DOHH2 (cell line): ENCODE measurements at regions not wholly inside any gene's neighbourhood (a gene's known extent, or its start where the extent isn't known, plus 50 kb on each side); places are given as distances from the start of the nearest gene placed in this dataset.

Experiments used
- H3F3A ChIP-seq: fragments of 200-600 bp; sonication (generic), shearing (Covaris generic); 2 replicates; pipeline ENCODE4 v1.6.0; 2016; ENCODE audit warnings: antibody characterized with exemption, mild to moderate bottlenecking; ENCODE audit not compliant: control insufficient read depth, insufficient read depth
- H3K27ac ChIP-seq: fragments of 200-600 bp; sonication (generic); 2 replicates; pipeline ENCODE4 v1.5.1; 2014; ENCODE audit warnings: low read depth, mild to moderate bottlenecking, low read length, moderate library complexity
- H3K27me3 ChIP-seq: fragments of 200-600 bp; sonication (generic); 2 replicates; pipeline ENCODE4 v1.6.1; 2014; ENCODE audit warnings: mild to moderate bottlenecking, low read length, mixed read lengths; ENCODE audit not compliant: control insufficient read depth
- H3K36me3 ChIP-seq: fragments of 200-600 bp; sonication (generic); 2 replicates; pipeline ENCODE4 v1.6.1; 2014; ENCODE audit warnings: mild to moderate bottlenecking, low read length, moderate library complexity, mixed read lengths; ENCODE audit not compliant: control insufficient read depth
- H3K4me1 ChIP-seq: fragments of 200-600 bp; sonication (generic); 2 replicates; pipeline ENCODE4 v1.6.1; 2014; ENCODE audit warnings: mild to moderate bottlenecking, low read length, mixed read lengths; ENCODE audit not compliant: control insufficient read depth
- H3K4me2 ChIP-seq: fragments of 200-600 bp; sonication (generic); 2 replicates; pipeline ENCODE4 v1.6.0; 2014; ENCODE audit warnings: mild to moderate bottlenecking, low read length, moderate library complexity
- H3K4me3 ChIP-seq: fragments of 200-600 bp; sonication (generic); 2 replicates; pipeline ENCODE4 v1.5.1; 2014; ENCODE audit warnings: mild to moderate bottlenecking, low read length, mixed read lengths
- H3K79me2 ChIP-seq: fragments of 200-600 bp; sonication (generic); 2 replicates; pipeline ENCODE4 v1.6.1; 2014; ENCODE audit warnings: mild to moderate bottlenecking, low read length, mixed read lengths; ENCODE audit not compliant: control insufficient read depth
- H3K9me2 ChIP-seq: fragments of 200-600 bp; sonication (generic); replicated peaks from 2 replicates; pipeline ENCODE4 v1.6.1; 2014; ENCODE audit warnings: mild to moderate bottlenecking, low read length, mixed read lengths; ENCODE audit not compliant: control insufficient read depth
- H3K9me3 ChIP-seq: fragments of 200-600 bp; sonication (generic); 2 replicates; pipeline ENCODE4 v1.6.1; 2014; ENCODE audit warnings: antibody characterized with exemption, low read length, mixed read lengths; ENCODE audit not compliant: control insufficient read depth, insufficient read depth
- H4K20me1 ChIP-seq: fragments of 200-600 bp; sonication (generic); 2 replicates; pipeline ENCODE4 v1.6.0; 2014; ENCODE audit warnings: low read depth, mild to moderate bottlenecking, antibody characterized with exemption, low read length, moderate library complexity; ENCODE audit not compliant: control insufficient read depth, insufficient read depth
- EZH2phosphoT487 ChIP-seq: fragments of 200-600 bp; sonication (generic); IDR thresholded peaks from 2 replicates; pipeline ENCODE4 v1.6.1; 2017; ENCODE audit warnings: borderline replicate concordance, mild to moderate bottlenecking, antibody characterized with exemption, low read length, moderate library complexity, mixed read lengths
- TF ChIP-seq, protein P1 (sequence below): fragments of 200-600 bp; sonication (generic); IDR thresholded peaks from one replicate; pipeline ENCODE4 v1.5.1; 2014; ENCODE audit warnings: antibody characterized with exemption, mild to moderate bottlenecking, low read depth, low read length; ENCODE audit not compliant: poor library complexity, severe bottlenecking

DNA sequence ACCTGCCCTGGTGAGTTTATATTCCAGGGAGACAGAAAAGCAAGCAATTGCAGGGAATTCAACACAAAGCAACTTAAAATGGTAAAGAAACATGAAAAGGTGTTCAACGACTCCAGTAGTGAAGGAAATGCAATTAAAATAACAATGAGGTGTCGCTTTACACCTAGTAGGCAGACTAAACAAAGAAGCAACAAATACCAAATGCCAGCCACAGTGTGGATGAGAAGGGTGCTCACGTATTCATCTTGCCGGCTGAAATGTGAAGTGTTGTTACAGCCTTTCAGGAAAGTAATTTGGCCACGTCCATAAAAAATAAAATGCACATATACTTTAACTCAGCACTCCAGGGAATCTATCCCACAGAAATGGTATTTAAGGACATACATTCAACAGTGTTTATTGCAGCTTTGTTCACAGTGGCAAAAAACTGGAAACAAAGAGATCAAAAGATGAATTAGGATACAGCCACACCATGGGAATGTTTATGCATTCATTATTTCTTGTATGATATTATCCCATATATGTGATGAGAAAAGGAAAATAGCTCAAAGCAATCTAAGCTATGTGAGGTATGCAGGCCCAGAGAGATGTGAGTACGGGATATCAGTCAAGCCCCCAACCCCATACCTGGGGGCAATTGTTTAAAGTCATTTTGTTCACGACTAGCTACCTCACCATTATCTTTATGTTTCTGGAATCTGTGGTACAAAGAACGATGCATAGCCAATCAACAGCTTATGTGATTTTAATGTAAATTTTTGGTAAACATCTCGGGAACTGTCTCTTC is 266.0 kb upstream of the SOX4 start:
- TF ChIP-seq EZH2phosphoT487: no peak
- TF ChIP-seq, protein P1, sequence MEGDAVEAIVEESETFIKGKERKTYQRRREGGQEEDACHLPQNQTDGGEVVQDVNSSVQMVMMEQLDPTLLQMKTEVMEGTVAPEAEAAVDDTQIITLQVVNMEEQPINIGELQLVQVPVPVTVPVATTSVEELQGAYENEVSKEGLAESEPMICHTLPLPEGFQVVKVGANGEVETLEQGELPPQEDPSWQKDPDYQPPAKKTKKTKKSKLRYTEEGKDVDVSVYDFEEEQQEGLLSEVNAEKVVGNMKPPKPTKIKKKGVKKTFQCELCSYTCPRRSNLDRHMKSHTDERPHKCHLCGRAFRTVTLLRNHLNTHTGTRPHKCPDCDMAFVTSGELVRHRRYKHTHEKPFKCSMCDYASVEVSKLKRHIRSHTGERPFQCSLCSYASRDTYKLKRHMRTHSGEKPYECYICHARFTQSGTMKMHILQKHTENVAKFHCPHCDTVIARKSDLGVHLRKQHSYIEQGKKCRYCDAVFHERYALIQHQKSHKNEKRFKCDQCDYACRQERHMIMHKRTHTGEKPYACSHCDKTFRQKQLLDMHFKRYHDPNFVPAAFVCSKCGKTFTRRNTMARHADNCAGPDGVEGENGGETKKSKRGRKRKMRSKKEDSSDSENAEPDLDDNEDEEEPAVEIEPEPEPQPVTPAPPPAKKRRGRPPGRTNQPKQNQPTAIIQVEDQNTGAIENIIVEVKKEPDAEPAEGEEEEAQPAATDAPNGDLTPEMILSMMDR: no peak
- Histone ChIP-seq H3K79me2 (no peaks in the 10 kb centered on the region), H3K36me3 (no peaks in the 10 kb centered on the region), H4K20me1 (no peaks in the 10 kb centered on the region), H3K27me3 (no peaks in the 10 kb centered on the region), H3K4me1 (no peaks in the 10 kb centered on the region), H3F3A (no peaks in the 10 kb centered on the region), H3K9me3 (no peaks in the 10 kb centered on the region), H3K4me3 (no peak overlapping the region), H3K9me2 (no peaks in the 10 kb centered on the region), H3K4me2 (no peak overlapping the region), H3K27ac (no peak overlapping the region)

DNA sequence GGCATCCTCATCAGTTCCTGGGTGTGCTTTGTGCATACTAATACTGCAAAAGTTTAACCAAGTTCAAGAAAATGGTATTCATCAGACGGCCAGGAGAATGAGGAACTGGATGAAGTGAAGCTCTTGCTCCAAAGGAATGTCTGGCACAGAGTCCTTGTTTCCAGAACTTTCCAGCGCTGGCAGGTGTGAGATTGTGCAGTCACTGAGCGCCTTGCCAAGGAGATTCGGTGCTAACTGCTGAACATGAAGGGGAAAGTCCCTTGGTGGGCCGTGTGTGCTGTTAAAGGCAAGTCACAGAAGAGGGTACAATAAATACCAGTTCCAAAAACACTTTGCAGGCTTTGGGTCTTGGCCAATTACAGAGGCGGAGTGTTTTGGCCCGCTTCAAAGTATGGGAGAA is 262.3 kb upstream of the SOX4 start:
- Histone ChIP-seq H3K9me2 (no peaks in the 10 kb centered on the region; the same call in 1 of the 2 replicates), H3K79me2 (no peaks in the 10 kb centered on the region), H3K4me2 (no peak overlapping the region), H3K9me3 (no peaks in the 10 kb centered on the region), H3K4me1 (no peaks in the 10 kb centered on the region), H3K36me3 (no peaks in the 10 kb centered on the region), H3K27me3 (no peaks in the 10 kb centered on the region), H3K4me3 (no peak overlapping the region), H3F3A (no peaks in the 10 kb centered on the region), H4K20me1 (no peaks in the 10 kb centered on the region), H3K27ac (no peak overlapping the region)
- TF ChIP-seq, protein P1: no peak
- TF ChIP-seq EZH2phosphoT487: no peak

DNA sequence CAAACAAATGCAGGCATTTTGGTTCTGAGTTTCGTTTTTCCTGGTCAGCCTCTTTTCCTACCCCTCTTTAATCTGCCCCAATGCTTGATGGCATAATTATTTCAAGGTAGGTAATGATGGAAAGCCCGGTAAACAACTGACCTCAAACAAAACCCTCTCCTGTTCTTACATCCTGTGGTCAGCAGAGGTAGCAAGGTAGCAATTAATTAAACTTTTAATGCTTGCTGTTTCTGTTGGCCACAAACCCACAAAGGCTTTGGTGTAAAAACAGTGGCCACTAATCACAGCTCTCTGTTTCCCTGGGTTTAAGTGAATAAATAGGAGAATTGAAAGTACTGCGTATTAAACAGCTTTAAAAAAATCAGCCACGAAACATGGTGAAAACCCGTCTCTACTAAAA is 261.5 kb upstream of the SOX4 start:
- H3K9me3 ChIP-seq: no peaks in the 10 kb centered on the region

More for the DNA sequence above, 261.5 kb upstream of the SOX4 start:
- Histone ChIP-seq H3K79me2 (no peaks in the 10 kb centered on the region), H3K9me2 (no peaks in the 10 kb centered on the region; the same call in 1 of the 2 replicates), H3K4me3 (no peak overlapping the region), H3K27me3 (no peaks in the 10 kb centered on the region), H3K27ac (no peak overlapping the region), H3K4me1 (no peaks in the 10 kb centered on the region), H3K36me3 (no peaks in the 10 kb centered on the region), H3K4me2 (no peak overlapping the region), H3F3A (no peaks in the 10 kb centered on the region), H4K20me1 (no peaks in the 10 kb centered on the region)
- TF ChIP-seq, protein P1: no peak
- no peak for TF ChIP-seq EZH2phosphoT487
